ENCODE measurements at regions not wholly inside any gene's neighbourhood (a gene's known extent, or its start where the extent isn't known, plus 50 kb on each side); places are given as distances from the start of the nearest gene placed in this dataset.

DNA sequence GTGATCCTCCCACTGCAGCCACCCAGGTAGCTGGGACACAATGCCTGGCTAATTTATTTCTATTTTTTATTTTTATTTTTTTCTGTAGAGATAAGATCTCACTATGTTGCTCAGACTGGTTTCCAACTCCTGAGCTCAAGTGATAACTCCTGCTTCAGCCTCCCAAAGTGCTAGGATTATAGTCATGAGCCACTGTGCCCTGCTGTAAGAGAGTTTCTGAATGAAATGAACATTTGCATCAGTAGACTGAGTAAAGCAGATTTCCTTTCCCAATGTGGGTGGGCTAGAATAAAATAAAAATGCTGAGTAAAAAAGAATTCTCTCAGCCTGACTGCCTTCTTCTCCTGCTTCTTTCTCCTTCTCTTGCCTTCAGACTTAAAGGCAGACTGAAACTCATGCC, 555.4 kb upstream of the PITX2 start:
- H3K27ac ChIP-seq = no peak overlapping the region
- DNase-seq = no peak
- no peaks in the 10 kb centered on the region for H3K27me3 ChIP-seq
- no peaks in the 10 kb centered on the region for H3K36me3 ChIP-seq (replicated peaks in 1 of 2)
- intact Hi-C loops (cut with DNase I) = no loop called here
- no peak overlapping the region for H3K4me3 ChIP-seq
- TF ChIP-seq POLR2A (IDR thresholded peaks at IDR 0.05) (no peak), CTCF (IDR thresholded peaks at IDR 0.05) (no peak)
- H3K4me1 ChIP-seq (replicated peaks in 1 of 2) = no peaks in the 10 kb centered on the region
- no peaks in the 10 kb centered on the region for H3K9me3 ChIP-seq (replicated peaks in 1 of 3)

DNA sequence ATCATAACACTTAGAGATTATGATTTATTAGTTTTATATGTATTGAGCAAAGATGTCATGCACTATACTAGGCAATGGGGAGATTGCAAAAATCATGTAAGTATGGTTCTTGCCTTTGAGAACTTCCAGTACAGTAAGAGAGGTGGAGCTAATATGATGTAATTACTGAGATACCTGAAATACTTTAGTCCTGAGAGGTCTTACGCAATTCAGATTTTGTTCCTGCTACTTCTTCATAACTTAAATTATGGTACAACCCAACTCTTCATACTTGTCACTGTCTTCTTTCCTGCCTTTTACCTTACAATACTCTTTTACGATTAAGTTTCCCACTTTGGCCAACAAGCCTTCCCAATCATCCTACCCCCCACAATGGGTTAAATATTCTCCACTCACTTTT, 564.2 kb upstream of the PITX2 start:
- Histone ChIP-seq H3K27ac (no peak overlapping the region), H3K36me3 (replicated peaks in 1 of 2) (no peaks in the 10 kb centered on the region), H3K4me3 (no peak overlapping the region), H3K4me1 (replicated peaks in 1 of 2) (no peaks in the 10 kb centered on the region), H3K27me3 (no peaks in the 10 kb centered on the region), H3K9me3 (replicated peaks in 1 of 3) (no peaks in the 10 kb centered on the region)
- intact Hi-C loops (cut with DNase I) = no loop called here
- DNase-seq = no peak
- 79 to 94% (median 88%) methylated on average over 2 of the region's 2 CpGs for WGBS, 4 donors
- no peak for TF ChIP-seq POLR2A (IDR thresholded peaks at IDR 0.05)
- TF ChIP-seq CTCF (IDR thresholded peaks at IDR 0.05) = no peak

DNA sequence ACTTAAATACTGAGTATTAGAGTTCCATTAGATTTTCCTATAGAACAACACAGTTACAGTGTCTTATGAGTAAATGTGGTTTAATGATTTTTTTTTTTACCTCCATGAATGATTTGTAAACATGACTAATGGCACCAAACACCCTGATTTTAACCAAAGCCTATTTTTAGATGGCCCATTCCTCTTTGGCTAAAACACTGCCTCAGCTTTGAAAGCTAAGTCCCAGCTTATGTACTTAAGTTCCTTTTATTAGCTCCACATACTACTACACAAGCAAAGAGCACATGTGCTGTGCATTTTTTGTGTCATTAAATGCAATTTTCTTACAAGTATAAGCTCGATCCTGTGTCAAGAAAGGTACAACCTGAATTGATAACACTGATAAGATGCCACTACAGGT, 575.6 kb upstream of the PITX2 start:
- Histone ChIP-seq H3K4me3 (no peak overlapping the region), H3K36me3 (replicated peaks in 1 of 2) (no peaks in the 10 kb centered on the region), H3K27ac (no peak overlapping the region), H3K4me1 (replicated peaks in 1 of 2) (no peaks in the 10 kb centered on the region), H3K27me3 (no peaks in the 10 kb centered on the region), H3K9me3 (replicated peaks in 1 of 3) (no peaks in the 10 kb centered on the region)
- no peak for TF ChIP-seq CTCF (IDR thresholded peaks at IDR 0.05)
- TF ChIP-seq POLR2A (IDR thresholded peaks at IDR 0.05) = no peak
- intact Hi-C loops (cut with DNase I) = no loop called here
- 55 to 66% (median 62%) methylated on average over 1 of the region's 1 CpG for whole genome bisulfite sequencing, 4 donors
- DNase-seq = no peak

GRCh38 chr4:111204797-111205196, 581.9 kb upstream of the PITX2 start:
- no peak for DNase-seq
- Histone ChIP-seq H3K36me3 (replicated peaks in 1 of 2) (no peaks in the 10 kb centered on the region), H3K9me3 (replicated peaks in 1 of 3) (no peaks in the 10 kb centered on the region), H3K27me3 (no peaks in the 10 kb centered on the region), H3K4me1 (replicated peaks in 1 of 2) (no peaks in the 10 kb centered on the region), H3K4me3 (no peak overlapping the region), H3K27ac (no peak overlapping the region)
- TF ChIP-seq CTCF (IDR thresholded peaks at IDR 0.05) (no peak), POLR2A (IDR thresholded peaks at IDR 0.05) (no peak)
- intact Hi-C loops (cut with DNase I) = no loop called here
- 41 to 51% (median 45%) methylated on average over 4 of the region's 4 CpGs for WGBS, 4 donors
